ENCODE measurements at regions not wholly inside any gene's neighbourhood (a gene's known extent, or its start where the extent isn't known, plus 50 kb on each side); places are given as distances from the start of the nearest gene placed in this dataset.
A peak's percentile ranks its signal among the peaks of the same experiment; 100 is the strongest.

GRCh38 chr6:12233693-12234571 is 56.2 kb upstream of the EDN1 start:
- peak; percentile 82 for TF ChIP-seq CTCF (IDR thresholded peaks at IDR 0.05; ENCODE audit: low read depth, low read length, poor library complexity, severe bottlenecking)
- TF ChIP-seq EZH2phosphoT487 (IDR thresholded peaks at IDR 0.05; ENCODE audit: borderline replicate concordance, low read length) = no peak
